Loucy (cell line): ENCODE measurements at regions not wholly inside any gene's neighbourhood (a gene's known extent, or its start where the extent isn't known, plus 50 kb on each side); places are given as distances from the start of the nearest gene placed in this dataset.

Experiments used
- H2AFZ ChIP-seq: fragments of 200-600 bp; sonication (generic); 2 replicates; pipeline ENCODE4 v1.6.0; 2016; ENCODE audit warnings: antibody characterized with exemption, mild to moderate bottlenecking, low read length, moderate library complexity
- H3F3A ChIP-seq: fragments of 200-600 bp; 2 replicates; pipeline ENCODE4 v1.6.0; 2016; ENCODE audit warnings: antibody characterized with exemption, low read depth, mild to moderate bottlenecking
- H3K27me3 ChIP-seq: fragments of 200-600 bp; sonication (generic); 2 replicates; pipeline ENCODE4 v1.6.1; 2014; ENCODE audit warnings: low read length, mild to moderate bottlenecking; ENCODE audit not compliant: insufficient read depth, poor library complexity, severe bottlenecking
- H3K36me3 ChIP-seq: fragments of 200-600 bp; sonication (generic); 2 replicates; pipeline ENCODE4 v1.6.1; 2016; ENCODE audit warnings: low read length; ENCODE audit not compliant: insufficient read depth
- H3K4me1 ChIP-seq: fragments of 200-600 bp; sonication (generic); 2 replicates; pipeline ENCODE4 v1.5.1; 2014; ENCODE audit warnings: low read length, mild to moderate bottlenecking; ENCODE audit not compliant: insufficient read depth, poor library complexity, severe bottlenecking
- H3K4me2 ChIP-seq: fragments of 200-600 bp; sonication (generic); 2 replicates; pipeline ENCODE4 v1.6.0; 2014; ENCODE audit warnings: antibody characterized with exemption, low read length, low read depth, mild to moderate bottlenecking; ENCODE audit not compliant: poor library complexity, severe bottlenecking
- H3K4me3 ChIP-seq: fragments of 200-600 bp; sonication (generic); 2 replicates; pipeline ENCODE4 v1.5.1; 2014; ENCODE audit warnings: low read length, mild to moderate bottlenecking, mixed read lengths; ENCODE audit not compliant: poor library complexity, severe bottlenecking
- H3K79me2 ChIP-seq: fragments of 200-600 bp; sonication (generic); 2 replicates; pipeline ENCODE4 v1.6.1; 2014; ENCODE audit warnings: low read length; ENCODE audit not compliant: insufficient read depth
- H3K9ac ChIP-seq: fragments of 200-600 bp; sonication (generic); 2 replicates; pipeline ENCODE4 v1.6.0; 2014; ENCODE audit warnings: mild to moderate bottlenecking, low read depth, low read length, moderate library complexity; ENCODE audit not compliant: poor library complexity, severe bottlenecking
- H3K9me2 ChIP-seq: fragments of 200-600 bp; sonication (generic); replicated peaks from 2 replicates; pipeline ENCODE4 v1.6.1; 2016; ENCODE audit warnings: low read depth, low read length, mixed read lengths
- H3K9me3 ChIP-seq: fragments of 200-600 bp; sonication (generic); 2 replicates; pipeline ENCODE4 v1.6.1; 2014; ENCODE audit warnings: mild to moderate bottlenecking, antibody characterized with exemption, low read length, low read depth; ENCODE audit not compliant: insufficient read depth
- H4K20me1 ChIP-seq: fragments of 200-600 bp; sonication (generic); 2 replicates; pipeline ENCODE4 v1.6.0; 2014; ENCODE audit warnings: antibody characterized with exemption, low read length, mild to moderate bottlenecking; ENCODE audit not compliant: insufficient read depth, poor library complexity, severe bottlenecking
- CTCF ChIP-seq: fragments of 200-600 bp; sonication (generic); conservative IDR thresholded peaks from 2 replicates; pipeline ENCODE4 v1.5.1; 2014; ENCODE audit warnings: mild to moderate bottlenecking, antibody characterized with exemption, low read length
- EZH2phosphoT487 ChIP-seq: fragments of 200-600 bp; IDR thresholded peaks from 2 replicates; pipeline ENCODE4 v1.6.1; 2018; ENCODE audit warnings: antibody characterized with exemption, mild to moderate bottlenecking, moderate library complexity, borderline replicate concordance

DNA sequence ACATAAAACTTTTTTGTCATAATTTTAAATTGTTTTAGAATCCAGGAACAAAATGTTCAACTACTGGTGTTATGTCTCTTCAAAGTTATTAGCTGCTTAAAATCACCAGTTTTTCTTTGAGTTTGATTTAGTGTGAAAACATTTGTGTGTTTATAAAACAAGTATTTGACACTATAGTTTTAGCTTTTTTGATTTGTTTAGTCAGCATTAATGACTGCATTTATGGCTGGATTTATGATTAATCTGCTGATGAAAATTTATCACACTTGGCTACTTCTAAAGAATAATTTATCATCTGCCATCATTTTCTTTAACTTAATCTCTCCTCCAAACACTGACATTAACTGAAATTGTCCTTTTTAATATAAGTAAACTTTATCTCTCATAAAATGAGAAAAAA, 1465.9 kb upstream of the SLC10A2 start:
- TF ChIP-seq EZH2phosphoT487 (no peak), CTCF (no peak)
- H3K9me2 ChIP-seq = no peaks in the 10 kb centered on the region

DNA sequence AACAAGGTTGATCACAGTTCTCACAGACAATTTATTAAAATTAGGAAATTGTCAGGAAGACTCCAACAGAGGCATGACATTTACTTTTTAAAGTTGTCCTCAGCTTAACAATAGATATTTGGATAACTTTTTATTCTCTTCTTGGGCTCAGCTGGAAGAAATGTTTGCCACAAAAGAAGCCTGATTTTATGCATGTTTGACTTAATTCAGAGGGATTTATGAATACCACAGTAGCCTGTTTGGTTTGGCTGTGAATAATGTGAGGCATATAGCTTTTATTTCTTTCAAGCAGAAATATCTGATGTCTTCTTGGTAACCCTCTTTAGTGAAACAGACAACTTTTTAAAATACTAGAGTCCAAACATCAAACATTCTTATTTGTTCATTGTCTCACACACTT, 1464.5 kb upstream of the SLC10A2 start:
- Histone ChIP-seq H3K4me1 (no peaks in the 10 kb centered on the region), H3K79me2 (no peaks in the 10 kb centered on the region), H3K4me3 (no peak overlapping the region), H3F3A (no peaks in the 10 kb centered on the region), H3K9me3 (no peaks in the 10 kb centered on the region), H3K36me3 (no peaks in the 10 kb centered on the region), H3K9ac (no peak overlapping the region), H4K20me1 (no peaks in the 10 kb centered on the region), H3K27me3 (no peaks in the 10 kb centered on the region), H3K4me2 (no peak overlapping the region), H2AFZ (no peak overlapping the region), H3K9me2 (no peaks in the 10 kb centered on the region)
- no peak for TF ChIP-seq CTCF
- no peak for TF ChIP-seq EZH2phosphoT487

More for the DNA sequence above, 1465.9 kb upstream of the SLC10A2 start:
- no peak overlapping the region for H3K4me3 ChIP-seq
- H3K9me3 ChIP-seq = no peaks in the 10 kb centered on the region
- H4K20me1 ChIP-seq = no peaks in the 10 kb centered on the region
- H3K4me1 ChIP-seq = no peaks in the 10 kb centered on the region
- no peaks in the 10 kb centered on the region for H3K79me2 ChIP-seq
- H2AFZ ChIP-seq = no peak overlapping the region
- no peaks in the 10 kb centered on the region for H3K27me3 ChIP-seq
- no peak overlapping the region for H3K9ac ChIP-seq
- H3F3A ChIP-seq = no peaks in the 10 kb centered on the region
- no peaks in the 10 kb centered on the region for H3K36me3 ChIP-seq
- no peak overlapping the region for H3K4me2 ChIP-seq

GRCh38 chr13:104526561-104526960, 1460.3 kb upstream of the SLC10A2 start:
- H4K20me1 ChIP-seq = no peaks in the 10 kb centered on the region
- no peaks in the 10 kb centered on the region for H3K36me3 ChIP-seq
- no peak overlapping the region for H3K9ac ChIP-seq
- TF ChIP-seq EZH2phosphoT487 = no peak
- no peak for TF ChIP-seq CTCF
- no peaks in the 10 kb centered on the region for H3K9me3 ChIP-seq
- no peaks in the 10 kb centered on the region for H3K27me3 ChIP-seq
- no peak overlapping the region for H3K4me3 ChIP-seq
- H3K79me2 ChIP-seq = no peaks in the 10 kb centered on the region
- H3K4me2 ChIP-seq = no peak overlapping the region
- H3K4me1 ChIP-seq = no peaks in the 10 kb centered on the region
- no peak overlapping the region for H2AFZ ChIP-seq
- H3K9me2 ChIP-seq = no peaks in the 10 kb centered on the region
- no peaks in the 10 kb centered on the region for H3F3A ChIP-seq
